ENCODE measurements at regions not wholly inside any gene's neighbourhood (a gene's known extent, or its start where the extent isn't known, plus 50 kb on each side); places are given as distances from the start of the nearest gene placed in this dataset.

- DNase-seq (ENCODE audit: low spot score), result no peak
These were observed 60.3 kb downstream of the SEC61B start for GRCh38 chr9:99282406-99282805.

- no peak for DNase-seq (ENCODE audit: low spot score)
These were observed 63.9 kb downstream of the SEC61B start for GRCh38 chr9:99285965-99286364.

- no peak for DNase-seq (ENCODE audit: low spot score)
These were observed 64.5 kb downstream of the SEC61B start for GRCh38 chr9:99286536-99286935.

- DNase-seq (ENCODE audit: low spot score), result no peak
These were observed 65.6 kb downstream of the SEC61B start for GRCh38 chr9:99287641-99288040.

GRCh38 chr9:99288830-99289229 is 66.7 kb downstream of the SEC61B start:
- no peak for DNase-seq (ENCODE audit: low spot score)

- no peak for DNase-seq (ENCODE audit: low spot score)
These were observed 72.9 kb downstream of the SEC61B start for GRCh38 chr9:99294850-99295461.

- peak; percentile 5 for DNase-seq (ENCODE audit: low spot score)
These were observed 74.3 kb downstream of the SEC61B start for GRCh38 chr9:99296291-99296951.

- DNase-seq (ENCODE audit: low spot score), result no peak
These were observed 76.5 kb downstream of the SEC61B start for GRCh38 chr9:99298614-99299013.

- DNase-seq (ENCODE audit: low spot score), result peak; percentile 5
These were observed 77.4 kb downstream of the SEC61B start for GRCh38 chr9:99299211-99300102.

GRCh38 chr9:99300103-99300439 is 78.0 kb downstream of the SEC61B start:
- no peak for DNase-seq (ENCODE audit: low spot score)

- no peak for DNase-seq (ENCODE audit: low spot score)
These were observed 78.5 kb downstream of the SEC61B start for GRCh38 chr9:99300603-99301002.

GRCh38 chr9:99303177-99303576 is 81.1 kb downstream of the SEC61B start:
- no peak for DNase-seq (ENCODE audit: low spot score)

GRCh38 chr9:99305124-99305523 is 83.0 kb downstream of the SEC61B start:
- no peak for DNase-seq (ENCODE audit: low spot score)

GRCh38 chr9:99305820-99306811 is 84.0 kb downstream of the SEC61B start:
- no peak for DNase-seq (ENCODE audit: low spot score)

- DNase-seq (ENCODE audit: low spot score), result no peak
These were observed 85.8 kb downstream of the SEC61B start for GRCh38 chr9:99307851-99308250.

GRCh38 chr9:99309141-99309939 is 87.3 kb downstream of the SEC61B start:
- no peak for DNase-seq (ENCODE audit: low spot score)

GRCh38 chr9:99312736-99313135 is 90.7 kb downstream of the SEC61B start:
- no peak for DNase-seq (ENCODE audit: low spot score)

- no peak for DNase-seq (ENCODE audit: low spot score)
These were observed 97.0 kb downstream of the SEC61B start for GRCh38 chr9:99319048-99319447.

GRCh38 chr9:99322299-99322698 is 100.2 kb downstream of the SEC61B start:
- DNase-seq (ENCODE audit: low spot score), result no peak

- DNase-seq (ENCODE audit: low spot score), result no peak
These were observed 104.2 kb downstream of the SEC61B start for GRCh38 chr9:99326112-99326916.
